DOHH2 (cell line): ENCODE measurements at regions not wholly inside any gene's neighbourhood (a gene's known extent, or its start where the extent isn't known, plus 50 kb on each side); places are given as distances from the start of the nearest gene placed in this dataset.

ENCODE experiments used
- H3F3A ChIP-seq: fragments of 200-600 bp; sonication (generic), shearing (Covaris generic); 2 replicates; pipeline ENCODE4 v1.6.0; 2016; ENCODE audit warnings: antibody characterized with exemption, mild to moderate bottlenecking; ENCODE audit not compliant: control insufficient read depth, insufficient read depth
- H3K27ac ChIP-seq: fragments of 200-600 bp; sonication (generic); 2 replicates; pipeline ENCODE4 v1.5.1; 2014; ENCODE audit warnings: low read depth, mild to moderate bottlenecking, low read length, moderate library complexity
- H3K27me3 ChIP-seq: fragments of 200-600 bp; sonication (generic); 2 replicates; pipeline ENCODE4 v1.6.1; 2014; ENCODE audit warnings: mild to moderate bottlenecking, low read length, mixed read lengths; ENCODE audit not compliant: control insufficient read depth
- H3K36me3 ChIP-seq: fragments of 200-600 bp; sonication (generic); 2 replicates; pipeline ENCODE4 v1.6.1; 2014; ENCODE audit warnings: mild to moderate bottlenecking, low read length, moderate library complexity, mixed read lengths; ENCODE audit not compliant: control insufficient read depth
- H3K4me1 ChIP-seq: fragments of 200-600 bp; sonication (generic); 2 replicates; pipeline ENCODE4 v1.6.1; 2014; ENCODE audit warnings: mild to moderate bottlenecking, low read length, mixed read lengths; ENCODE audit not compliant: control insufficient read depth
- H3K4me2 ChIP-seq: fragments of 200-600 bp; sonication (generic); 2 replicates; pipeline ENCODE4 v1.6.0; 2014; ENCODE audit warnings: mild to moderate bottlenecking, low read length, moderate library complexity
- H3K4me3 ChIP-seq: fragments of 200-600 bp; sonication (generic); 2 replicates; pipeline ENCODE4 v1.5.1; 2014; ENCODE audit warnings: mild to moderate bottlenecking, low read length, mixed read lengths
- H3K79me2 ChIP-seq: fragments of 200-600 bp; sonication (generic); 2 replicates; pipeline ENCODE4 v1.6.1; 2014; ENCODE audit warnings: mild to moderate bottlenecking, low read length, mixed read lengths; ENCODE audit not compliant: control insufficient read depth
- H3K9me2 ChIP-seq: fragments of 200-600 bp; sonication (generic); replicated peaks from 2 replicates; pipeline ENCODE4 v1.6.1; 2014; ENCODE audit warnings: mild to moderate bottlenecking, low read length, mixed read lengths; ENCODE audit not compliant: control insufficient read depth
- H3K9me3 ChIP-seq: fragments of 200-600 bp; sonication (generic); 2 replicates; pipeline ENCODE4 v1.6.1; 2014; ENCODE audit warnings: antibody characterized with exemption, low read length, mixed read lengths; ENCODE audit not compliant: control insufficient read depth, insufficient read depth
- H4K20me1 ChIP-seq: fragments of 200-600 bp; sonication (generic); 2 replicates; pipeline ENCODE4 v1.6.0; 2014; ENCODE audit warnings: low read depth, mild to moderate bottlenecking, antibody characterized with exemption, low read length, moderate library complexity; ENCODE audit not compliant: control insufficient read depth, insufficient read depth
- CTCF ChIP-seq: fragments of 200-600 bp; sonication (generic); IDR thresholded peaks from one replicate; pipeline ENCODE4 v1.5.1; 2014; ENCODE audit warnings: antibody characterized with exemption, mild to moderate bottlenecking, low read depth, low read length; ENCODE audit not compliant: poor library complexity, severe bottlenecking
- EZH2phosphoT487 ChIP-seq: fragments of 200-600 bp; sonication (generic); IDR thresholded peaks from 2 replicates; pipeline ENCODE4 v1.6.1; 2017; ENCODE audit warnings: borderline replicate concordance, mild to moderate bottlenecking, antibody characterized with exemption, low read length, moderate library complexity, mixed read lengths

GRCh38 chr2:207255565-207256470 lies 90.1 kb upstream of the KLF7 start:
- peaks cover 35% of the 10 kb centered on the region for H3K27me3 ChIP-seq
- no peaks in the 10 kb centered on the region for H3K9me3 ChIP-seq
- H3K4me2 ChIP-seq: no peak overlapping the region
- H3K4me3 ChIP-seq: no peak overlapping the region
- H4K20me1 ChIP-seq: no peaks in the 10 kb centered on the region
- peaks cover 22% of the 10 kb centered on the region for H3K4me1 ChIP-seq
- no peaks in the 10 kb centered on the region for H3F3A ChIP-seq
- TF ChIP-seq CTCF: no peak
- TF ChIP-seq EZH2phosphoT487: no peak
- no peaks in the 10 kb centered on the region for H3K36me3 ChIP-seq
- H3K27ac ChIP-seq: no peak overlapping the region
- no peaks in the 10 kb centered on the region for H3K9me2 ChIP-seq
- H3K79me2 ChIP-seq: no peaks in the 10 kb centered on the region

GRCh38 chr2:207256476-207257207 lies 90.9 kb upstream of the KLF7 start:
- H3K9me2 ChIP-seq: no peaks in the 10 kb centered on the region
- no peaks in the 10 kb centered on the region for H3F3A ChIP-seq
- H3K4me3 ChIP-seq: no peak overlapping the region
- H3K79me2 ChIP-seq: no peaks in the 10 kb centered on the region
- H3K27ac ChIP-seq: no peak overlapping the region
- no peaks in the 10 kb centered on the region for H4K20me1 ChIP-seq
- no peak for TF ChIP-seq EZH2phosphoT487
- TF ChIP-seq CTCF: no peak
- H3K27me3 ChIP-seq: peaks cover 33% of the 10 kb centered on the region
- peak overlapping the region; percentile 37; the same call in 1 of the 2 replicates for H3K4me2 ChIP-seq
- H3K36me3 ChIP-seq: no peaks in the 10 kb centered on the region
- H3K9me3 ChIP-seq: no peaks in the 10 kb centered on the region
- H3K4me1 ChIP-seq: peaks cover 22% of the 10 kb centered on the region

- Histone ChIP-seq H3K79me2 (no peaks in the 10 kb centered on the region), H3K27me3 (peaks cover 31% of the 10 kb centered on the region), H3K4me2 (peak overlapping the region; percentile 37), H3K9me3 (no peaks in the 10 kb centered on the region), H3K4me3 (no peak overlapping the region; the same call in 1 of the 2 replicates), H3K36me3 (no peaks in the 10 kb centered on the region), H3K9me2 (no peaks in the 10 kb centered on the region), H4K20me1 (no peaks in the 10 kb centered on the region), H3F3A (no peaks in the 10 kb centered on the region), H3K27ac (no peak overlapping the region), H3K4me1 (peaks cover 22% of the 10 kb centered on the region)
- TF ChIP-seq EZH2phosphoT487 (no peak), CTCF (no peak)
Measured at GRCh38 chr2:207257251-207258250, 91.8 kb upstream of the KLF7 start.
